HFFc6 (cell line): ENCODE measurements at regions not wholly inside any gene's neighbourhood (a gene's known extent, or its start where the extent isn't known, plus 50 kb on each side); places are given as distances from the start of the nearest gene placed in this dataset.
"Not testable (repeated sequence)": the region's sequence is repeated elsewhere in the genome, so short reads cannot be mapped to it uniquely, and the experiment has no call there.

Source experiments
- DNase-seq: peaks from one replicate; pipeline ENCODE4 v3.0.0-alpha.2; 2018
- H3K27ac Mint-ChIP-seq: 2 replicates; pipeline ENCODE4 v1.8.0; 2020; ENCODE audit warnings: mild to moderate bottlenecking, mixed read lengths
- H3K27me3 Mint-ChIP-seq: 2 replicates; pipeline ENCODE4 v1.8.0; 2021; ENCODE audit warnings: mild to moderate bottlenecking, moderate library complexity, mixed read lengths; ENCODE audit not compliant: insufficient read depth
- H3K36me3 Mint-ChIP-seq: 2 replicates; pipeline ENCODE4 v1.8.0; 2021; ENCODE audit warnings: low read depth, mixed read lengths
- H3K4me1 Mint-ChIP-seq: 2 replicates; pipeline ENCODE4 v1.8.0; 2020; ENCODE audit warnings: low read depth, mixed read lengths
- H3K4me3 Mint-ChIP-seq: 2 replicates; pipeline ENCODE4 v1.8.0; 2020; ENCODE audit warnings: mild to moderate bottlenecking, moderate library complexity, mixed read lengths
- H3K9me3 Mint-ChIP-seq: 2 replicates; pipeline ENCODE4 v1.8.0; 2020; ENCODE audit warnings: mild to moderate bottlenecking, mixed read lengths
- CTCF ChIP-seq: fragments of 200-600 bp; sonication (generic); IDR thresholded peaks from 2 replicates; pipeline ENCODE4 v1.5.0; 2021; ENCODE audit warnings: antibody characterized with exemption, mild to moderate bottlenecking

GRCh38 chr20:41686961-41687360 is 68.8 kb upstream of the CHD6 start:
- H3K36me3 Mint-ChIP-seq = no peaks in the 10 kb centered on the region
- DNase-seq = no peak
- H3K27me3 Mint-ChIP-seq = peaks cover 21% of the 10 kb centered on the region
- TF ChIP-seq CTCF = no peak
- H3K9me3 Mint-ChIP-seq = no peaks in the 10 kb centered on the region
- peaks cover under 1% of the 10 kb centered on the region; the same call in 1 of the 2 replicates for H3K4me1 Mint-ChIP-seq
- H3K27ac Mint-ChIP-seq = no peak overlapping the region
- H3K4me3 Mint-ChIP-seq = no peak overlapping the region

- DNase-seq, H3K4me1 Mint-ChIP-seq, H3K36me3 Mint-ChIP-seq, H3K27ac Mint-ChIP-seq, H3K4me3 Mint-ChIP-seq, H3K9me3 Mint-ChIP-seq: not testable (repeated sequence)
- peaks cover 21% of the 10 kb centered on the region for H3K27me3 Mint-ChIP-seq
Observed at GRCh38 chr20:41685145-41685544, 67.0 kb upstream of the CHD6 start.

GRCh38 chr20:41678799-41679198 is 60.6 kb upstream of the CHD6 start:
- H3K27me3 Mint-ChIP-seq = peaks cover 12% of the 10 kb centered on the region
- H3K36me3 Mint-ChIP-seq = no peaks in the 10 kb centered on the region
- no peak for DNase-seq
- H3K4me1 Mint-ChIP-seq = no peaks in the 10 kb centered on the region
- TF ChIP-seq CTCF = no peak
- H3K9me3 Mint-ChIP-seq = no peaks in the 10 kb centered on the region
- H3K27ac Mint-ChIP-seq = no peak overlapping the region
- no peak overlapping the region for H3K4me3 Mint-ChIP-seq

- Mint-ChIP-seq H3K9me3 (no peaks in the 10 kb centered on the region), H3K27ac (no peak overlapping the region), H3K36me3 (no peaks in the 10 kb centered on the region), H3K4me1 (peaks cover 7% of the 10 kb centered on the region), H3K27me3 (peaks cover 27% of the 10 kb centered on the region), H3K4me3 (no peak overlapping the region)
- DNase-seq = no peak
- no peak for TF ChIP-seq CTCF
Observed at GRCh38 chr20:41672282-41672681, 54.1 kb upstream of the CHD6 start.

GRCh38 chr20:41671143-41671542 is 53.0 kb upstream of the CHD6 start:
- no peaks in the 10 kb centered on the region for H3K9me3 Mint-ChIP-seq
- peaks cover 27% of the 10 kb centered on the region for H3K27me3 Mint-ChIP-seq
- H3K27ac Mint-ChIP-seq = no peak overlapping the region
- H3K4me3 Mint-ChIP-seq = no peak overlapping the region
- no peak for DNase-seq
- no peak for TF ChIP-seq CTCF
- H3K36me3 Mint-ChIP-seq = no peaks in the 10 kb centered on the region
- peaks cover 7% of the 10 kb centered on the region for H3K4me1 Mint-ChIP-seq

GRCh38 chr20:41670631-41671030 is 52.5 kb upstream of the CHD6 start:
- no peak overlapping the region for H3K27ac Mint-ChIP-seq
- no peaks in the 10 kb centered on the region for H3K9me3 Mint-ChIP-seq
- DNase-seq = no peak
- no peaks in the 10 kb centered on the region for H3K36me3 Mint-ChIP-seq
- peaks cover 7% of the 10 kb centered on the region for H3K4me1 Mint-ChIP-seq
- H3K27me3 Mint-ChIP-seq = peaks cover 27% of the 10 kb centered on the region
- TF ChIP-seq CTCF = no peak
- H3K4me3 Mint-ChIP-seq = no peak overlapping the region
